H1 (cell line): ENCODE measurements at regions not wholly inside any gene's neighbourhood (a gene's known extent, or its start where the extent isn't known, plus 50 kb on each side); places are given as distances from the start of the nearest gene placed in this dataset.

Source experiments
- KDM1A ChIP-seq: fragments of 200-600, 300-600 bp; sonication (generic); IDR thresholded peaks from 2 replicates; pipeline ENCODE4 v1.7.1; 2016; ENCODE audit warnings: mild to moderate bottlenecking, low read length, borderline replicate concordance

DNA sequence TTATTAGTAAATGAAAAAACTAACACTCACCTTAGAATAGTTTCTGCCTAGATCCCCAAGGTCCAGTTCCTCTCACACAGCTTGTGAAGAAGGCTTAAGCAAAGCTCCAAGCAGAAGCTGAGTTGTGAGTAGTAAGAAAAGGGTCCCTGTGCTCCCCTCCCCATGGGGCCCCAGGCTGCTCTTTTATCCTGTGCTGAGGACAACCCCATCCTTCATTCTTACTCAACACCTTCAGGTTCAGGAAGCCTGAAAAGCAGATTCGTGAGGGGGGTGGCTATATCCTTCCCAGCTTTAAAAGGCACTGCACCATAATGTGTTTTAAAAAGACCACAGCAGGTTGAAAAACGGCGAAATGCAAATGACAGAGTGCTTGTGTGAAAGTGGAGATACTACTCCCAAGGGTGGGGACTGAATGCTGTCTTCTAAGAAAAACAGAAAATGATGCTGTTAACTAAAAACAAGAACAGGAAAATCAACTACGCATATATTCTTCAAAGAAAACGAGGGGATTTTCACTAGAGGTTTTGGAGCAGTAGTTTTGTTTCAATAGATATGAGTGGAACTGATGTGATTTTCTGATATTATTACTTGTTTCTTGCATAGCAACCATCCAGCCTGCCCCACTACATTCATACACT, 182.7 kb downstream of the KTN1 start (continued):
- no peak for TF ChIP-seq KDM1A
